H1 (cell line): ENCODE measurements at regions not wholly inside any gene's neighbourhood (a gene's known extent, or its start where the extent isn't known, plus 50 kb on each side); places are given as distances from the start of the nearest gene placed in this dataset.
"Not testable (repeated sequence)": the region's sequence is repeated elsewhere in the genome, so short reads cannot be mapped to it uniquely, and the experiment has no call there.

Experiments used
- CTCF ChIA-PET: fragments of 300-600 bp; sonication (Branson Sonifier 250); formaldehyde crosslinking; loops from one replicate; lab custom pipeline; 2021; ENCODE audit not compliant: partially characterized antibody; lab: Charles Lee
- POLR2A ChIA-PET: fragments of 300-600 bp; sonication (Branson Sonifier 250); formaldehyde crosslinking; loops from one replicate; lab custom pipeline; 2021; ENCODE audit warnings: inconsistent platforms; ENCODE audit not compliant: partially characterized antibody; lab: Charles Lee
- DNase-seq, 2 experiments: peaks; one replicate each; pipeline versions ENCODE4 v3.0.0 to v3.0.0-alpha.2; 2010 to 2022; ENCODE audit warnings: low spot score in 2 of 2, low read depth in 1 of 2, mixed read lengths in 1 of 2
- FAIRE-seq: peaks from 2 replicates; lab custom pipeline; 2011; peaks lifted over from hg19 to GRCh38; lab: Jason Lieb, UNC
- H2AFZ ChIP-seq: 2 replicates; pipeline ENCODE4 v1.8.1; 2012; ENCODE audit warnings: low read length, inconsistent platforms
- H2AK5ac ChIP-seq: 2 replicates; pipeline ENCODE4 v1.6.1; 2013; ENCODE audit warnings: low read depth, low read length
- H2BK120ac ChIP-seq: replicated peaks from 2 replicates; pipeline ENCODE3; 2013; ENCODE audit warnings: low read depth, low read length, inconsistent platforms
- H2BK12ac ChIP-seq: 2 replicates; pipeline ENCODE4 v1.6.1; 2013; ENCODE audit warnings: low read depth, low read length
- H2BK15ac ChIP-seq: 2 replicates; pipeline ENCODE4 v1.6.1; 2013; ENCODE audit warnings: low read length
- H2BK20ac ChIP-seq: 2 replicates; pipeline ENCODE4 v1.6.1; 2013; ENCODE audit warnings: low read length
- H2BK5ac ChIP-seq: 2 replicates; pipeline ENCODE4 v1.6.1; 2013; ENCODE audit warnings: low read depth, low read length
- H3K14ac ChIP-seq: 2 replicates; pipeline ENCODE4 v1.6.1; 2013; ENCODE audit warnings: inconsistent platforms; ENCODE audit not compliant: insufficient read length
- H3K18ac ChIP-seq: 2 replicates; pipeline ENCODE4 v1.6.1; 2013; ENCODE audit warnings: low read length; ENCODE audit errors: extremely low read depth
- H3K23ac ChIP-seq: 2 replicates; pipeline ENCODE4 v1.6.1; 2013; ENCODE audit warnings: inconsistent platforms; ENCODE audit not compliant: insufficient read length
- H3K23me2 ChIP-seq: 2 replicates; pipeline ENCODE4 v1.6.1; 2013; ENCODE audit warnings: low read depth, low read length
- H3K27ac ChIP-seq: 2 replicates; pipeline ENCODE4 v1.6.1; 2011; ENCODE audit warnings: low read depth, low read length, inconsistent platforms
- H3K27me3 ChIP-seq, 4 experiments: replicated peaks in 1 of 4; 1 replicate in 1 of 4; 2 replicates in 3 of 4; pipeline versions ENCODE4 v1.6.1 to v1.8.1; 2011 to 2013; ENCODE audit warnings: low read length in 3 of 4, mild to moderate bottlenecking in 3 of 4, inconsistent platforms in 2 of 4, mixed read lengths in 2 of 4, moderate library complexity in 1 of 4; ENCODE audit not compliant: control insufficient read depth in 3 of 4, insufficient read depth in 3 of 4; ENCODE audit errors: extremely low read depth in 1 of 4
- H3K36me3 ChIP-seq, 4 experiments: 2 replicates each; pipeline versions ENCODE4 v1.6.1 to v1.8.1; 2011 to 2013; ENCODE audit warnings: mild to moderate bottlenecking in 4 of 4, low read length in 3 of 4, moderate library complexity in 2 of 4, control low read depth in 1 of 4, inconsistent platforms in 1 of 4; ENCODE audit not compliant: insufficient read depth in 4 of 4, control insufficient read depth in 2 of 4
- H3K4ac ChIP-seq: replicated peaks from 2 replicates; pipeline ENCODE3; 2013; ENCODE audit warnings: low read length, low read depth, mixed read lengths, inconsistent platforms; ENCODE audit not compliant: insufficient read length
- H3K4me1 ChIP-seq, 4 experiments: replicated peaks in 1 of 4; 1 replicate in 1 of 4; 2 replicates in 3 of 4; pipeline versions ENCODE4 v1.6.1 to v1.8.1; 2011 to 2013; ENCODE audit warnings: low read length in 3 of 4, inconsistent platforms in 2 of 4, mixed read lengths in 1 of 4; ENCODE audit not compliant: insufficient read depth in 4 of 4, control insufficient read depth in 3 of 4
- H3K4me2 ChIP-seq, 2 experiments: 2 replicates each; pipeline versions ENCODE4 v1.6.1 to v1.8.1; 2011 to 2013; ENCODE audit warnings: low read depth in 2 of 2, low read length in 2 of 2, control low read depth in 1 of 2, inconsistent platforms in 1 of 2, mild to moderate bottlenecking in 1 of 2; ENCODE audit not compliant: insufficient read depth in 1 of 2
- H3K4me3 ChIP-seq, 4 experiments: fragments of 200-600, 300-600 bp in 1 of 4; sonication (generic), shearing (Covaris generic), sonication (Bioruptor Twin) in 1 of 4; 2 replicates each; pipeline versions ENCODE4 v1.5.1 to v1.8.1; 2011 to 2016; ENCODE audit warnings: low read length in 4 of 4, low read depth in 3 of 4, control low read depth in 2 of 4, inconsistent platforms in 2 of 4, mild to moderate bottlenecking in 2 of 4, mixed read lengths in 1 of 4, moderate library complexity in 1 of 4; ENCODE audit not compliant: insufficient read depth in 2 of 4; ENCODE audit errors: extremely low read depth in 1 of 4
- H3K56ac ChIP-seq: replicated peaks from 2 replicates; pipeline ENCODE3; 2013; ENCODE audit warnings: low read depth, mild to moderate bottlenecking, mixed read lengths, low read length, inconsistent platforms; ENCODE audit not compliant: insufficient read length
- H3K79me1 ChIP-seq: 2 replicates; pipeline ENCODE4 v1.6.1; 2013; ENCODE audit warnings: low read depth, low read length, control low read depth
- H3K79me2 ChIP-seq, 2 experiments: 2 replicates each; pipeline versions ENCODE4 v1.6.1 to v1.8.1; 2012 to 2013; ENCODE audit warnings: low read length in 2 of 2, mild to moderate bottlenecking in 2 of 2, inconsistent platforms in 1 of 2; ENCODE audit not compliant: insufficient read depth in 2 of 2, control insufficient read depth in 1 of 2
- H3K9ac ChIP-seq, 4 experiments: replicated peaks in 1 of 4; 1 replicate in 1 of 4; 2 replicates in 3 of 4; pipeline versions ENCODE4 v1.6.1 to v1.8.1; 2011 to 2013; ENCODE audit warnings: low read depth in 3 of 4, low read length in 3 of 4, control low read depth in 2 of 4, mild to moderate bottlenecking in 2 of 4, moderate library complexity in 2 of 4, inconsistent platforms in 1 of 4; ENCODE audit errors: extremely low read depth in 1 of 4
- H3K9me3 ChIP-seq, 2 experiments: 2 replicates each; pipeline versions ENCODE4 v1.6.1 to v1.8.1; 2012 to 2013; ENCODE audit warnings: mild to moderate bottlenecking in 2 of 2, moderate library complexity in 2 of 2, control low read depth in 1 of 2, inconsistent platforms in 1 of 2, low read depth in 1 of 2, low read length in 1 of 2, mixed read lengths in 1 of 2; ENCODE audit not compliant: insufficient read depth in 2 of 2
- H4K20me1 ChIP-seq, 2 experiments: replicated peaks in 1 of 2; 2 replicates each; pipeline versions ENCODE3 to v1.8.1; 2011 to 2013; ENCODE audit warnings: inconsistent platforms in 2 of 2, low read length in 2 of 2, mild to moderate bottlenecking in 1 of 2; ENCODE audit not compliant: insufficient read depth in 2 of 2, control insufficient read depth in 1 of 2
- H4K5ac ChIP-seq: 2 replicates; pipeline ENCODE4 v1.6.1; 2013; ENCODE audit warnings: low read length, low read depth, mixed read lengths, inconsistent platforms; ENCODE audit not compliant: insufficient read length
- H4K8ac ChIP-seq: 2 replicates; pipeline ENCODE4 v1.8.0; 2013; ENCODE audit warnings: mild to moderate bottlenecking, moderate library complexity, low read length, inconsistent platforms; ENCODE audit not compliant: insufficient read depth; ENCODE audit errors: extremely low read depth
- H4K91ac ChIP-seq: replicated peaks from 2 replicates; pipeline ENCODE3; 2013; ENCODE audit warnings: low read length, mixed read lengths, inconsistent platforms; ENCODE audit not compliant: insufficient read length
- CTBP2 ChIP-seq: IDR thresholded peaks from 2 replicates; pipeline ENCODE4 v1.7.0; 2011; ENCODE audit warnings: borderline replicate concordance, mild to moderate bottlenecking, moderate library complexity, mixed read lengths, low read length; ENCODE audit not compliant: insufficient read depth, insufficient read length
- EGR1 ChIP-seq: IDR thresholded peaks from 2 replicates; pipeline ENCODE4 v1.6.1; 2011; ENCODE audit warnings: low read depth, low read length, borderline replicate concordance
- MAFK ChIP-seq: IDR thresholded peaks from 2 replicates; pipeline ENCODE4 v1.6.1; 2012; ENCODE audit warnings: low read depth, mild to moderate bottlenecking, improper control_type of control experiment, low read length
- SP2 ChIP-seq: IDR thresholded peaks from 2 replicates; pipeline ENCODE4 v1.6.1; 2012; ENCODE audit warnings: mild to moderate bottlenecking, low read length, inconsistent platforms
- TAF7 ChIP-seq: optimal IDR thresholded peaks from 2 replicates; pipeline ENCODE3; 2011; ENCODE audit warnings: low read depth, mild to moderate bottlenecking, inconsistent platforms, low read length, moderate library complexity, borderline replicate concordance
- USF2 ChIP-seq: IDR thresholded peaks from 2 replicates; pipeline ENCODE4 v1.6.1; 2011; ENCODE audit warnings: low read length, improper control_type of control experiment
- WGBS, 2 experiments: shearing (Covaris generic) in 1 of 2; methylation state at CpG; one replicate each; pipeline versions ENCODE4 v1.1.6 to v1.1.7; 2013 to 2015; ENCODE audit warnings: low lambda C conversion rate in 2 of 2, mixed read lengths in 2 of 2, inconsistent platforms in 1 of 2, low coverage in 1 of 2, missing lambda C conversion rate in 1 of 2; ENCODE audit not compliant: insufficient replicate concordance in 2 of 2, insufficient coverage in 1 of 2, insufficient read length in 1 of 2; ENCODE audit errors: extremely low coverage in 1 of 2, missing lambda C conversion rate in 1 of 2; 5-methylcytosine and 5-hydroxymethylcytosine counted together

DNA sequence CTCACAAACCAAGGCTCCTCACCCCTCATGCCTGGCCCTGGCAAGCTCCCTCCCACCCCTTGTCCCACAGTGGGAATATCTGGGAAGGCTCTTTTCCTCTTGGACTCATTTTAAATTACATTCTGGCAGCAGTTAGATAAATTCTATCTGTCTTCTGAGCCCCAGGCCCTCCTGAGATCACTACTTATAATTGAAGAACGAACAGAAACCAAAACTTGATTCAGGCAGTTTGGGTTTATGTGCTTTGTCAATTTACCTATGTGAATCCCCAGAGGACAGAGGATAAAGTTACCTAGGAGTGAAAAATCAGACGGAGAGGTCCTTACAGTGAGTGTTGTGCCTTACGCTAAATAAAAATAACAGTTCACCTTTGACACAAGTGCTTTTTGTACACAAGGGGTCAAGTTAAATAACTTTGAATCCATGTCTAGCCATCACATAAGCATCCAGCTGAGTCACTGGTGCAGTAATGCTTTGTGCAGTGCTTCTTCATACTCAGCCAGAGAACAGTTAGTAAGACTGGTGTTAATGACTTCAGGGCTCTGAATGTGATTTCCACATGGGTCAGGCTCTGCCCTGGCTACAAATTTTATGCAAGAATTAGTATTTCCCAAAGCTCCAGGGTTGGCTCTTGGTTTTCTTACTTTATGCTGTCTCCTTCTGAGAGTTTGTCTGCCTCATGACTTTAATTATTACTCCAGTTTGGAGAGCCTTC, 329.3 kb downstream of the INSIG2 start (continued):
- TF ChIP-seq TAF7 (no peak), SP2 (no peak), MAFK (no peak), EGR1 (no peak), USF2 (no peak), CTBP2 (no peak)
- TF ChIP-seq, all 59 proteins: peak for 0

DNA sequence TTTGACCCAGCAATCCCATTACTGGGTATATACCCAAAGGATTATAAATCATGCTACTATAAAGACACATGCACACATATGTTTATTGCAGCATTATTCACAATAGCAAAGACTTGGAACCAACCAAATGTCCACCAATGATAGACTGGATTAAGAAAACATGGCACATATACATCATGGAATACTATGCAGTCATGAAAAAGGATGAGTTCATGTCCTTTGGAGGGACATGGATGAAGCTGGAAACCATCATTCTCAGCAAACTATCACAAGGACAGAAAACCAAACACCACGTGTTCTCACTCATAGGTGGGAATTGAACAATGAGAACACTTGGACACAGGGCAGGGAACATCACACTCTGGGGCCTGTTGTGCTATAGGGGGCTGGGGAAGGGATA, 326.9 kb downstream of the INSIG2 start:
- H3K23ac ChIP-seq, H3K79me2 ChIP-seq, H2BK120ac ChIP-seq, H3K56ac ChIP-seq, H2AK5ac ChIP-seq, H3K9ac ChIP-seq, H2AFZ ChIP-seq, H4K91ac ChIP-seq, POLR2A ChIA-PET, FAIRE-seq, H2BK12ac ChIP-seq, H3K4ac ChIP-seq, H4K20me1 ChIP-seq, CTCF ChIA-PET, H3K4me2 ChIP-seq, H3K27me3 ChIP-seq, H3K27ac ChIP-seq, H4K5ac ChIP-seq, H3K18ac ChIP-seq, H3K14ac ChIP-seq, H3K79me1 ChIP-seq, H3K36me3 ChIP-seq, H2BK15ac ChIP-seq, H3K4me1 ChIP-seq, H4K8ac ChIP-seq, H3K23me2 ChIP-seq, H3K4me3 ChIP-seq, DNase-seq, H2BK5ac ChIP-seq, H2BK20ac ChIP-seq, H3K9me3 ChIP-seq: not testable (repeated sequence)
- 83% methylated on average over 1 of the region's 1 CpG; no CpG with 5 or more reads in 1 of the 2 experiments for WGBS, 2 experiments
